ENCODE measurements at regions not wholly inside any gene's neighbourhood (a gene's known extent, or its start where the extent isn't known, plus 50 kb on each side); places are given as distances from the start of the nearest gene placed in this dataset.

DNA sequence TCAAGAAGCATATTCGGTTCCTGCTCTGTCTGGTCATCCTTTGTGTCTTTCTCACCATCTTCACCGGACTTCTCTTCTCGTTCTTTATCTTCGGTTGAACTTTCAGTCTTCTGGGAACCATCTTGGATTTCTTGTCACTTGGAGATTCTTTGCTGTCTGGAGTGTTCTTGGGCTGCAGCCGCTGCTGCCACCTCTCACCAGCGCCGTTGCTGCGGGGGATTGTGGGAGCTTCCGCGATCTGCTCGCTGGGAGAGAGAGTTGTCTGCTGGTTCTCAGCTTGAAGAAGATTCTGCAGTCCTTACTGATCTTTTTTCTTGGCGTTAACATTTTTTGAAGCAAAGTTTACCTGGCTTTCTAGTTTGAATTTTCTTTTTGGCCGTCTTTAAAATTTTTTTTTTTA lies 1165.2 kb upstream of the PRMT6 start:
- H3K27ac ChIP-seq (ENCODE audit: low read length): no peak overlapping the region
- in situ Hi-C loops (cut with HindIII; ENCODE audit: low pct_unique_long_range_greater_than_20kb, low sequenced_read_pairs): no loop called here
- H3K4me1 ChIP-seq (ENCODE audit: control insufficient read depth, insufficient read depth, low read length): no peaks in the 10 kb centered on the region
- no TSS peak for BruUV-seq (replicated peaks)
- CTCF ChIA-PET: no interaction called here
- no peaks in the 10 kb centered on the region for H3K27me3 ChIP-seq (ENCODE audit: control insufficient read depth, insufficient read depth, low read length)
- intact Hi-C loops (cut with micrococcal nuclease; ENCODE audit: unreplicated experiment): no loop called here
- DNase-seq (ENCODE audit: low read depth, low spot score) (no peak), ATAC-seq (no peak)
- POLR2A ChIA-PET: no interaction called here
- H3K9me3 ChIP-seq (ENCODE audit: control insufficient read depth, insufficient read depth, low read depth, low read length): no peaks in the 10 kb centered on the region
- H3K36me3 ChIP-seq (ENCODE audit: control insufficient read depth, insufficient read depth, low read length): no peaks in the 10 kb centered on the region
- no peak overlapping the region for H3K4me3 ChIP-seq (ENCODE audit: low read depth in 2 of 2, low read length in 2 of 2)
- no peak for TF ChIP-seq TCF7L2 (IDR thresholded peaks at IDR 0.05; ENCODE audit: low read depth, low read length)
- no peak for TF ChIP-seq SIN3A (IDR thresholded peaks at IDR 0.05; ENCODE audit: borderline replicate concordance, insufficient read depth, low read depth, low read length)
- TF ChIP-seq POLR2AphosphoS5 (IDR thresholded peaks at IDR 0.05; ENCODE audit: low read depth, low read length): no peak
- TF ChIP-seq, protein P1, sequence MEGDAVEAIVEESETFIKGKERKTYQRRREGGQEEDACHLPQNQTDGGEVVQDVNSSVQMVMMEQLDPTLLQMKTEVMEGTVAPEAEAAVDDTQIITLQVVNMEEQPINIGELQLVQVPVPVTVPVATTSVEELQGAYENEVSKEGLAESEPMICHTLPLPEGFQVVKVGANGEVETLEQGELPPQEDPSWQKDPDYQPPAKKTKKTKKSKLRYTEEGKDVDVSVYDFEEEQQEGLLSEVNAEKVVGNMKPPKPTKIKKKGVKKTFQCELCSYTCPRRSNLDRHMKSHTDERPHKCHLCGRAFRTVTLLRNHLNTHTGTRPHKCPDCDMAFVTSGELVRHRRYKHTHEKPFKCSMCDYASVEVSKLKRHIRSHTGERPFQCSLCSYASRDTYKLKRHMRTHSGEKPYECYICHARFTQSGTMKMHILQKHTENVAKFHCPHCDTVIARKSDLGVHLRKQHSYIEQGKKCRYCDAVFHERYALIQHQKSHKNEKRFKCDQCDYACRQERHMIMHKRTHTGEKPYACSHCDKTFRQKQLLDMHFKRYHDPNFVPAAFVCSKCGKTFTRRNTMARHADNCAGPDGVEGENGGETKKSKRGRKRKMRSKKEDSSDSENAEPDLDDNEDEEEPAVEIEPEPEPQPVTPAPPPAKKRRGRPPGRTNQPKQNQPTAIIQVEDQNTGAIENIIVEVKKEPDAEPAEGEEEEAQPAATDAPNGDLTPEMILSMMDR (IDR thresholded peaks at IDR 0.05): no peak
- TF ChIP-seq, protein P2, sequence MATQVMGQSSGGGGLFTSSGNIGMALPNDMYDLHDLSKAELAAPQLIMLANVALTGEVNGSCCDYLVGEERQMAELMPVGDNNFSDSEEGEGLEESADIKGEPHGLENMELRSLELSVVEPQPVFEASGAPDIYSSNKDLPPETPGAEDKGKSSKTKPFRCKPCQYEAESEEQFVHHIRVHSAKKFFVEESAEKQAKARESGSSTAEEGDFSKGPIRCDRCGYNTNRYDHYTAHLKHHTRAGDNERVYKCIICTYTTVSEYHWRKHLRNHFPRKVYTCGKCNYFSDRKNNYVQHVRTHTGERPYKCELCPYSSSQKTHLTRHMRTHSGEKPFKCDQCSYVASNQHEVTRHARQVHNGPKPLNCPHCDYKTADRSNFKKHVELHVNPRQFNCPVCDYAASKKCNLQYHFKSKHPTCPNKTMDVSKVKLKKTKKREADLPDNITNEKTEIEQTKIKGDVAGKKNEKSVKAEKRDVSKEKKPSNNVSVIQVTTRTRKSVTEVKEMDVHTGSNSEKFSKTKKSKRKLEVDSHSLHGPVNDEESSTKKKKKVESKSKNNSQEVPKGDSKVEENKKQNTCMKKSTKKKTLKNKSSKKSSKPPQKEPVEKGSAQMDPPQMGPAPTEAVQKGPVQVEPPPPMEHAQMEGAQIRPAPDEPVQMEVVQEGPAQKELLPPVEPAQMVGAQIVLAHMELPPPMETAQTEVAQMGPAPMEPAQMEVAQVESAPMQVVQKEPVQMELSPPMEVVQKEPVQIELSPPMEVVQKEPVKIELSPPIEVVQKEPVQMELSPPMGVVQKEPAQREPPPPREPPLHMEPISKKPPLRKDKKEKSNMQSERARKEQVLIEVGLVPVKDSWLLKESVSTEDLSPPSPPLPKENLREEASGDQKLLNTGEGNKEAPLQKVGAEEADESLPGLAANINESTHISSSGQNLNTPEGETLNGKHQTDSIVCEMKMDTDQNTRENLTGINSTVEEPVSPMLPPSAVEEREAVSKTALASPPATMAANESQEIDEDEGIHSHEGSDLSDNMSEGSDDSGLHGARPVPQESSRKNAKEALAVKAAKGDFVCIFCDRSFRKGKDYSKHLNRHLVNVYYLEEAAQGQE (IDR thresholded peaks at IDR 0.05; ENCODE audit: insufficient read depth in 1 of 2, low read depth in 2 of 2, low read length in 1 of 2): no peak

DNA sequence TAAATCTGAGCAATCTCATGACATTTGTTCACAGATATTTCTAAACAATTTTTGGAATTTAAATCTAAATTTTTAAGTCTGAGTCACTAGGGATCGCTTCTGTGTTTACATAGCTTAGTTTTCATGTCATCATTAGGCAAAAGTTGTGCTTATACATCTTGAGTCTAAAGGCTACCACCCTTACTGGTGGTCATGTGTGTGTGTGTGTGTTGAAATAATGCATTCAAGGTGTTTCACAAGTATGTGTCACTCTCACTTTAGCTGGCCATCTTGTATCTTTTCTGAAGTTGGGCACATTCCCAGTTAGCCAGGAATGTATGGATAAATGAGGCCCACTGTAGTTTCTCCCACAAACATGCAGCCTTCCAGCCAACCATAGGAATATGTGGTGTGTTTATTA lies 1162.5 kb upstream of the PRMT6 start:
- ATAC-seq (no peak), DNase-seq (ENCODE audit: low read depth, low spot score) (no peak)
- BruUV-seq (replicated peaks): no TSS peak
- H3K4me3 ChIP-seq (ENCODE audit: low read depth in 2 of 2, low read length in 2 of 2): no peak overlapping the region
- TF ChIP-seq SIN3A (IDR thresholded peaks at IDR 0.05; ENCODE audit: borderline replicate concordance, insufficient read depth, low read depth, low read length): no peak
- in situ Hi-C loops (cut with HindIII; ENCODE audit: low pct_unique_long_range_greater_than_20kb, low sequenced_read_pairs) (no loop called here), intact Hi-C loops (cut with micrococcal nuclease; ENCODE audit: unreplicated experiment) (no loop called here)
- no peaks in the 10 kb centered on the region for H3K27me3 ChIP-seq (ENCODE audit: control insufficient read depth, insufficient read depth, low read length)
- H3K36me3 ChIP-seq (ENCODE audit: control insufficient read depth, insufficient read depth, low read length): no peaks in the 10 kb centered on the region
- no peaks in the 10 kb centered on the region for H3K4me1 ChIP-seq (ENCODE audit: control insufficient read depth, insufficient read depth, low read length)
- H3K27ac ChIP-seq (ENCODE audit: low read length): no peak overlapping the region
- H3K9me3 ChIP-seq (ENCODE audit: control insufficient read depth, insufficient read depth, low read depth, low read length): no peaks in the 10 kb centered on the region
- POLR2A ChIA-PET: no interaction called here
- CTCF ChIA-PET: no interaction called here

DNA sequence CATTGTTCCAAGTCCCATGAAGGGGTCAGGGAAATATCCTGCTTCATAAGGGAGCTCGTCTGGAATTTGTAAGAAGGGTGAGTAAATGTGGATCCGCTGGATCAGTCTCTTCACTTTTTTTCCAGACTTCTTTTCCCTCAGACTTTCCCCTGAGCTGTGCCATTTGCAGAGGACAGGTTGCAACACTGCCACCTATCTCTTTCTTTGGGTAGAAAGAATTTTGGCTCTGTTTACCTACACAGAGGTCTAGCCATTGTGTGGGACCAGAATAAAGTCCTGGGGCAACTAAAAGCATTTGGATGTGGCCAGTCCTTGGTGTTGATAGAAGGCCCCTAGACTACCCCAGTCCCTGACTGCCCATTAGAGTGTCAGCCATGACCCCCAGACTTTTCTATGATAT lies 1146.7 kb upstream of the PRMT6 start:
- Histone ChIP-seq H3K4me3 (ENCODE audit: low read depth in 2 of 2, low read length in 2 of 2) (no peak overlapping the region), H3K27me3 (ENCODE audit: control insufficient read depth, insufficient read depth, low read length) (no peaks in the 10 kb centered on the region), H3K9me3 (ENCODE audit: control insufficient read depth, insufficient read depth, low read depth, low read length) (no peaks in the 10 kb centered on the region), H3K27ac (ENCODE audit: low read length) (no peak overlapping the region), H3K36me3 (ENCODE audit: control insufficient read depth, insufficient read depth, low read length) (no peaks in the 10 kb centered on the region), H3K4me1 (ENCODE audit: control insufficient read depth, insufficient read depth, low read length) (no peaks in the 10 kb centered on the region)
- in situ Hi-C loops (cut with HindIII; ENCODE audit: low pct_unique_long_range_greater_than_20kb, low sequenced_read_pairs) (no loop called here), intact Hi-C loops (cut with micrococcal nuclease; ENCODE audit: unreplicated experiment) (no loop called here)
- DNase-seq (ENCODE audit: low read depth, low spot score): no peak
- CTCF ChIA-PET: no interaction called here
- ATAC-seq: no peak
- no TSS peak for BruUV-seq (replicated peaks)
- TF ChIP-seq, protein P1 (IDR thresholded peaks at IDR 0.05): no peak
- no peak for TF ChIP-seq TCF7L2 (IDR thresholded peaks at IDR 0.05; ENCODE audit: low read depth, low read length)
- no peak for TF ChIP-seq POLR2AphosphoS5 (IDR thresholded peaks at IDR 0.05; ENCODE audit: low read depth, low read length)
- TF ChIP-seq SIN3A (IDR thresholded peaks at IDR 0.05; ENCODE audit: borderline replicate concordance, insufficient read depth, low read depth, low read length): no peak
- POLR2A ChIA-PET: no interaction called here

All from Panc1 (cell line).